Astrocyte of the hippocampus (primary cell): ENCODE measurements at regions not wholly inside any gene's neighbourhood (a gene's known extent, or its start where the extent isn't known, plus 50 kb on each side); places are given as distances from the start of the nearest gene placed in this dataset.
A peak's percentile ranks its signal among the peaks of the same experiment; 100 is the strongest.

Experiments used
- DNase-seq: peaks from one replicate; pipeline ENCODE4 v3.0.0; 2011; ENCODE audit warnings: low read depth, low spot score

DNA sequence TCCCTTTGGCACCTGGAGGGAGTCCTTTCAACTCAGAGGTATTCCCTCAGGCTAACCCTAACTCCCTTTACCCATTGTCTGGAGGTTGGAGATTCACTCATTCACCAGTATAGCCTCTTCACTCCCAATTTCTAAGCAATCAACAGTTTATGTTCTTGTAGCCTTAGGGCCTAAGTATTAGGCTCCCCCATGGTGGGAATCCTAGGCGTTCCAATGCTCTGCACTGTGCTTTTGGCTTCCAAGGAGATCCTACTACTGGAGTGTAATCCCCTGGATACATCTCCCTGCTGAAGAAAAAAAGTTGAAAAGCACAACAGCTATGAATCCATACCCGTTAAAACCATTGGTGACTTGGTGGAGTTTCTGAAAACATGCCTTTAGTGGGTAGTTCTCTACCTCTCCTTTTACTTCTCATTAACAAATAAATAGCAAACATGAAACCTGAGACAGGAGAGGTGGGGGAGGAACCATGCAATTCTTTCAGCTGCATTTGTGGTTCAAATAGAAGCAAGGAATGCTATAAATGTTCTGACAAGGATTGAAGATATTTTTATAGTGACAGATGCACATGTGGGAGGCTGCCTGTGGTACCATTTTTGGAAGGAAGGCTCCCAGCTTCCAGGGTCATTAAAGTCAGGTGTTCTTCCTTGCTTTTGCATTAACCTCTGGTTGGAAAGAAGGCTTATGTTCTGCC, 397.1 kb downstream of the DMAC1 start:
- DNase-seq = peak; percentile 43

DNA sequence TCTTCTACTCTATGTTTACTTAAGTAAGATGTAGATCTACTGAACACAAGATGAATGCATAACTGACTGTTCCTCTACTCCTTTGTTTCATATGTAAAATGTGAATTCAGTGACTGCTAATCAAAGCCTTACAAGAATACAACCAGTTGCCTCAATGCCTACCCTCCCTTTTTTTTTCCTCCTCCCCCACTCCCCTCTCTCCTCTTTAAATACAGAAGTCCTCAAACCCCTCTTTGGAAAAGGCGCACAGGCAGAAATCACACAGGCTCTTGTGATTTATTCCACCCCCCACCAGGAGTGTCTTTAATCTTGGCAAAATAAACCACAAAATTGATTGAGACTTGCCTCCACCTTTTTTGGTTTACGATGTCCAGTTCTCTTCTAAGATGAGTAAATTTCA, 398.5 kb downstream of the DMAC1 start:
- no peak for DNase-seq

DNA sequence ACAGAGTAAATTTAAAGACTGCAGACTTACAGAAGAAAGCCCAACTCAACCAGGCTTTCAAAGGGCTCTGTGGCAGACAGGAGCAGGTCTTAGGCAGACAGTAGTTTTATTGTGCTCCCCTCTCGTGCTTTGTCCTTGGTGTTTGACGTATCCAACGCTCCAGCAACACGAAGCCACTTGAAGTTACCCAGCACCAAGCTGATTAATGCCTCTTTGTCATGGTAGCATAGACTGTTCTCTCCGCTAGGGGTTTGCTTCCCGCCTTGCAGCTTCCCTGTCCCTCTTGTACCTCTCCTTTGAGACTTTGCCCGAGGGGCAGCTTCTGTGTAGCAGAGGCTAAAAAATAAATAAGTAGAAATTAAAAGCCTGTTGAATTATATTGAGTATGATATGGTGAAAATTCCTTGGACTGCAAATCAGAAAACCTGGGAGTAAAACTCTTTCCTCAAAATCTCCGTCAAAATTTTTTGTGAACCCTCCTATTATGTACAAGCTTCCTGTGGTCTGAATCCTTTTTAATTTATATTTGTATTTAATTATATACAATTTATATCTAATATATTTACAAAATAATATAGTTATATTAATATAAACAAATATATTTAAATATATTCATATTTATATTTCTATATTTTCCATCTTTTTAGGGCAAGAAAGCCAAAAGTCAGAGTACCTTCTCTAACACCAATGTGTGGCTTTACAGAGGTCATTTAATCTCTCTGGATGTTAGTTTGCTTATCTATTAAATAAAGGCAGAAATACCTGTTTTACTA, 405.4 kb downstream of the DMAC1 start:
- DNase-seq = no peak

DNA sequence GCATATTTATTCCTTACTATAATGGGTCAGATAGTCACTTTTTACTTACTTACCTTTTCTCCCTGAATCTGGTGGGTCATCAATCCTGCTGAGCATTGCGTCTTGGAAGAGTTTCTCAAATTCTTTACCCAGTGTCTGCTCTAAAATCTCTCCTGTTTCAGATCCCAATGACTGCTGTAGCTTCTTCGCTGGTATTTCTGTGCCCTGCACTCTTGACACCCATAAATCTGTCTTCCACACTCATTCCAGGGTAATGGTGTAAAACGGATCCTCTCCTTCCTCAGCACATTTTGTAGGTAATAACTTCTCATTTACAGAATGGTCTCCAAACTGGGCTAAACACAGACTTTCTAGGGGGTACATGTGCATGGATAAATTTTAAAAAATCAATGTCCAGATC, 407.4 kb downstream of the DMAC1 start:
- no peak for DNase-seq

DNA sequence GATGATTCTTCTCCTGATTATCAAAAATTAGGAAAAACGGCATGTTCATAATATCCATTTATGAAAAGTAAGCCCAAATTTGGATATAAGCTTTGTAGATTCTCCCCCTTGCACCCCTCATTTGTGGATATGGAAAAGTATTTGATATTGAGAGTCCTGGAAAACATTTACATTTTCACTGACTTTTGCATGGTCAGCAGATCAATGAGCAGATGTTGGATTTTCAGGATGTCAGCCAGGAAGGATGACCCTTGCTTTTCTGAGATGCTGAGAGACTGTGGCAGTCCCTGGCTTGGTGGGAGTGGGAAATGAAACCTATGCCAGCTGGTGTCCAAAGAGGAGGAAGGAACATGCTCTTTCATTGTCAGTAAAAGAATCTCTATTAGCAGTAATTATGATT, 410.8 kb downstream of the DMAC1 start:
- DNase-seq = no peak

DNA sequence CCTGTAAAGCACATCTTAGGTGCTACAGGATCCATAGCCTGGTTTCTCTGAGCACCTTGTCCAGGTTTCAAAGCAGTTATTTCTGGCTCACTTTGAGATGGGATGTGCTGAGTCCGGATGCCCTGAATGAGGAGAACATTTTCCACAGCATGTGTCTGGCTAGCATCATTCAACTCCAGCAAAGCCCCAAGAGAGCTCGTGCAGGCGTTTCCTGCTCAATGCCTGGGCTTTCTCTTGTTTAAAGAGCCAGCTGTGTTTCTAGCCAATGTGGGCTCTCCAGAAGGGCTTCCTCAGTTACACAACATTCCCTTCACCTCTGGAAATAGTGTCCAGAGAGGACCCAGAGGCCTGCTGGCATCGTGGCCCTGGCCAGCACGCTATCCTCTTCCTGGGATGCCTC, 411.7 kb downstream of the DMAC1 start:
- DNase-seq = no peak

DNA sequence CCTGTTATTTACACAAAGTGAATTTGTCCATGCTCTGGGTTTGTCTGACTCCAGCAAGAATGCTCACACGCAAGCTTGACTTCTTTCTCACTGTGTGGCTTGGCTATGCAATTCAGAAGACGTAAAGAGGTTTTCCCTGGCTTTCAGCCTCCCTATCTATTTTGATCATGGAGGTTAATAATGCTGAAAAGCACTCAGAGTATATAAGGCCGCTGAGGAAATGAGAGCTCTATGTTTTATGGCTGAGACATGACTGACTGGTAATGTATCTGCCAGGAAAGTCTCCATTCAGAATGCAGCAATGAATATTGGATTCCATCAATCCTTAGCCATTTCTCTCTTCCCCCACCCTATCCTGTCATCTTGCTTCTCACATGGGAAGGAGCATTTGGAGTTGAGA, 417.3 kb downstream of the DMAC1 start:
- no peak for DNase-seq

DNA sequence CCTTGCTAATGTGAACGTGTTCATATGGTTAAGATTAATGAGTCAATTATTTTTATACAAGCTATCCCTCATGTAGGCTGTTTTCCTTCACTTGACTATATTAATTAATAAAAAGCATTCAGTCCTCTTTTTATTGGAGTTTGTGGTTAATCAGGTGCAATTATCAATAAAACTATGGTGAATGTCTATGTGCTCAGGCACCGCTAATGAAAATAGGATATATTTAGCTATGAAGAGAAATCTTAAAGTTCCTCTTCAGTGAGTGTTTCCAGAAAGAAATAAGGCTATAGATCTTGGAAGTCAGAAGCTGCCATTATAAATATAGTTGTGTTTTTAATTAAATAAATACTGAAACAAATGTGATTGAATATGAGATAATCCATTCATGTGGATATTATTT, 422.1 kb downstream of the DMAC1 start:
- DNase-seq = no peak

DNA sequence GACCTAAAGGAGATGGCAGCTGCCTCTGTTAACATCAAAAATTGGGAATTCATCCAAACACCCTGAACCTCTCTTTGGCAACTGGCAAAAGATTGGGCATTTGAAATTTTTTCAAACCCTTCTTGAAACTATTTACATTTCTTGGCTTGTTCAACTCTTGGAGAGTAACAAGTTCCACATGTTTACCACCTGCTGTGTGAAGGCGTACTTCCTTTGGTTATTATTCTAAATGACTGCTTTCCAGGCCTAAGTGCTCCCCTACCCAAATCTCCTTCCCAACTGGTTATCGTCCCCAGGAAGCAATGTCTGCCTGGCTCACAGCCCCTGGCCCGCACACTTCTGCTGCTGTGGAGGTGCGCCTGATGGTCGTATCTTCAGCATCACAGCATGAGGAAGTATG, 422.7 kb downstream of the DMAC1 start:
- DNase-seq = no peak

DNA sequence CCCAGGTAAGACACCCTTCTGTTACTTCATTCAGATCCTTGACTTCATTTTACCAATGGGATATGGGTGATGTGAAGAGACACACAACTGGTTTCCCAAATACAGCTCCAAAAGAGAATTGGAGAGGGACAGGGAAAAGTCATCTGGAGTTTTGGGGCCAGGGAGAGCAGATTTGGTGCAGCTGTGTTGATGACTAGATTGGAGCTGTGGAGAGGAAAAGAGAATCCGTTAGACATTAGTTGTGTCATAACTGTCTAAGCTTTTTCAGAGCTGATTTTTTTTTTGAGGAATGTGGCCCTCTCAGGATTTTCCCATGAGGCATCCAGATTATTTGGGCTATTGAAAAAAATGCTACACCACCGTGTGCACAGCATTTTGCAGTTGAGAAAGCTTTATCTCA, 423.4 kb downstream of the DMAC1 start:
- DNase-seq = no peak

DNA sequence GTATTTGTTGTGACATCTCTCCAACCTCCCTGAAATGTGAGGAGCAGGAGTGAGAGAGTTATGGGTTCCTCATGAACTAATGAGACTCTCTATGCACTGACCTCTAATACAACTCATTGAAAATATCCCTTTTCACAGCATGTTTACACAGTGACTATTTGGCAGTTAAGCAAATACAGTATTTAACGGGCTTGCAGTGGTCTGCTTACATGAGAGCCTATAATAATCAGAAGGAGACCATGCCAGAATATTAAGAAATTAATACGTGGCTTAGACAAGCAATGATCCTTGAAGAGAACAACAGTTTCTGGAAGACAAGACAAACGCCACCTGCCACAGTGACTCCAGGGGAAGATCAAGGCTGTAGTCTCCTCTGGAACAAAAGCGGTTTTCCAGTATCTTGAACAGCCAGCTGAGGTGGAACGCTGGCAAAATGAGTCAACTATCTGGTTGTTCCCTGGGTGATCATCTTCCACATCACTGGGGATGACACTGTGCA, 424.5 kb downstream of the DMAC1 start:
- DNase-seq = no peak

DNA sequence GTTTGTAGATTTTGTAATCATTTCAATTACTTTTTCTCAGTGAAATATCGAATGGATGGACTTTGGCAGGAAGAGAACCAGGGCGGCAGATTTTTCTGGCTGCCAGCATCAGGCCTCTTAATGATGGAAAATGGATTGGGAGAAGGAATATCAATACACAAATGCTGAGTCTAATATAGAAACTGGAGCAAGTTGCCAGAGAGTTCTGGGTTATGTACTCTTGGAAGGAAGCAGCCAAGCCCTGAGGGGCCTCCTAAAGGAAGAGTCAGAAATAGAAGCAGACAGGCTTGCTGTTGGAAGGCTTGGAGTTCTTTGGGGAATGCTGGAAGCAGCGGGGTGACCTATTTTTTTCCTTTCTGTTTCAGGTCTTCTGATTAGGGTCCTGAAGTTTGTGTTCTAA, 428.6 kb downstream of the DMAC1 start:
- DNase-seq = no peak

DNA sequence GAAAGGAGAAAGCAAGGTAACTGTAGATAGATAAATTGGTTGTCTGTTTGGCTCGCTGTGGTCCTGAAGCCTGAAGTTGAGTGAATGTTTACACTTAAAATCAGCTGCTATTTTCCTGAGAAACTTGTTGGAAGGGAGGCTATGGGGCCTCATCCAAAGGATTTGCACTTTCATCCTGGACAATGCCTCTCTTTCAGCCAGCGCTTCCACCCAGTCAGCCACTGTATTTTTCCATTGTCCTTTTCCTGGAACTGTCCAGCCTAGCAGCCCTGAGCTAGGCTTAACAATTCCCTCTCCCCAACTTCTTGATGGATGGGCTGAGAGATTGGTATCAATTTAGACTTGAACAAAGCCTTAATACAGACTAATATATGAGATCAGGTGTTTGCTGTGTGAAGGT, 429.2 kb downstream of the DMAC1 start:
- no peak for DNase-seq

DNA sequence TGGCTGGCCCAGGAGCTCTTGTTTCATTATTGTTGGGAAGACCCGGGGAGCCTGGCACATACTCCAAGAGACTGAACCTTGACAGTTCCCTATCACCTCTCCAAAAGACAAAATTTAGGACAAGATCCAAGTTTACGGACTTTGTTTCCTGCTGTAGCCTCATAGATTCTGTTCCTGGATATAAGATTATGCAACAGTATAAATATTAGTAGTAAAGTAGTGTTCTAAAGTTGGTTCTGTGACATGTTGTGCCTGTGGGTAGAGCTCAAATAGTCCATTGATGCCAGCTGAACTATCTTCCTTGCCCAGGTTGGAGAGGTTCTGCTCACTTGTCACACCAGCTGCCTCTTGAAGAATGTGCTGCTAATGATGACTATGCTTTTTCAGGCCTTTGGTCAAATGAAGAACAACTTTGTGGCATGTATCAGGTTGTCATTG, 430.2 kb downstream of the DMAC1 start:
- no peak for DNase-seq

DNA sequence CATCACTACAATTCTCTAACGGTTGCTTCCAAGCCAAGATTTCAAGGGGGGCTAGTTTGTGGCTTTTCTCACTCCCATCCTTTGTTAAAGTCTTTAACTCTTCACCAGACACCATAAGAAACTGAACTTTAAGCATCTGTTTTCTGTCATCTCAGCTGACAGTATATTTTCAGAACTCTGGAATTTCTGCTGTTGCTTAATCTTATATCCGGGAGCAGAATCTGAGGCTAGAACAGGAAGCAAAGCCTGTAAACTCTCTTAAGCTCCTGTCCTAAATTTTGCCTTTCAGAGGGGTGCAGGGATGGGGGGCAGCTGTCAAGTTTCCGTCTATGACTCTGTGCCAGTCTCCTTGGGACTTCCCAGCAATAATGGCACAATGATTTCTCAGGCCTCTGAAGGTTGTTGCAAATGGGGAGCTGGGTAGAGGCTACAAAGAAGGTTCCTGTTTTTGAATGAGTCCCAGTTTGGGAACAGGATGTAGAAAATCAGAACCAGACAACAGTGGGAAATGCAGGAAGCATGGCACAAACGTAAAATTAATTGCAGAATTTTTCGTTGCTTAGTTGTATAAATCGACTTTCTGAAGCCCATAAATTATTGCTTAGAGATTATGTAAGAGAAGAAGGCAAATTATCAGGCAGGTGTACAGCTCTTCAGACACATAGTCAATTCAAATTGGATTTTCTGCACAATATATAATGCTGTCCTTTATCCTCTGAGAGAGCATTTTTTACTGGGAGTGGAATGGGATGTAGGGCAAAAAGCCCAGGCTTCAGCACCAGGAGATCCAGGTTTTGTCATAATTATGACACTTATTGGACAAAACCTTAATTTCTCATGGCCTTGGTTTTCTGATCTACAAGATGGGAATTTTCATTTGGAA, 430.9 kb downstream of the DMAC1 start:
- DNase-seq = no peak

DNA sequence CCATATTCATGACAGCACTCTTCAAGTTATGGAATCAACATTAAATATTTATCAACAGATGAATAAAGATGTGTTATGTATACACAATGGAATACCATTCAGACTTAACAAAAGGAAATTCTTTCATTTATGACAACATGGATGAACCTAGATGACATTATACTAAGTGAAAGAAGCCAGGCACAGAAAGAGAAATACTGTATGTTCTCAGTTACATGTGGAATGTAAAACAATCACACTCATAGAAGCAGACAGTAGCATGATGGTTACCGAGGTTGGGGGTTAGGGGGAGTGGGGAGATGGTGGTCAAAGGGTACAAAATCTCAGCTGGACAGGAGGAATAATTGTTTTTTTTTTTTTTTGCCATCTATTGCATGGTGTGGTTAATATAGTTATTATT, 431.9 kb downstream of the DMAC1 start:
- DNase-seq = no peak

DNA sequence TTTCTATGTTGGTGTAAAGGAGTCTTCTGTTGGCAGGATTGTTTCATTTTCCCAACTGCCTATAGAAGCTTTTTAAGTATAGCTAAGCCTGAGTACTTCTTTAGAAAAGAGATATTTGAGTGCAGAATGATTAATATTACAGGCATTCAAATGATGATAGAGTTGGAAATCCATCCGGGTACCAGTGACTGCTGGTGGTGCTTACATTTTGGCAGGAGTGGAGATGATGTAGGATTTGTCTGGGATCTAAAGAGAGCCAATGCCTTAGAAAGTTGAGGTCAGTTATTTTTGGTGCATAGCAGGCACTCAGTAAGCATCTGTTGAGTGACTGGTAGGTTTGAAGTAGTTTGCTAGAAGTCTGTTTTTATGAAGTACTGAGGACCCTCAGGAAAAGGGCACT, 433.5 kb downstream of the DMAC1 start:
- no peak for DNase-seq

DNA sequence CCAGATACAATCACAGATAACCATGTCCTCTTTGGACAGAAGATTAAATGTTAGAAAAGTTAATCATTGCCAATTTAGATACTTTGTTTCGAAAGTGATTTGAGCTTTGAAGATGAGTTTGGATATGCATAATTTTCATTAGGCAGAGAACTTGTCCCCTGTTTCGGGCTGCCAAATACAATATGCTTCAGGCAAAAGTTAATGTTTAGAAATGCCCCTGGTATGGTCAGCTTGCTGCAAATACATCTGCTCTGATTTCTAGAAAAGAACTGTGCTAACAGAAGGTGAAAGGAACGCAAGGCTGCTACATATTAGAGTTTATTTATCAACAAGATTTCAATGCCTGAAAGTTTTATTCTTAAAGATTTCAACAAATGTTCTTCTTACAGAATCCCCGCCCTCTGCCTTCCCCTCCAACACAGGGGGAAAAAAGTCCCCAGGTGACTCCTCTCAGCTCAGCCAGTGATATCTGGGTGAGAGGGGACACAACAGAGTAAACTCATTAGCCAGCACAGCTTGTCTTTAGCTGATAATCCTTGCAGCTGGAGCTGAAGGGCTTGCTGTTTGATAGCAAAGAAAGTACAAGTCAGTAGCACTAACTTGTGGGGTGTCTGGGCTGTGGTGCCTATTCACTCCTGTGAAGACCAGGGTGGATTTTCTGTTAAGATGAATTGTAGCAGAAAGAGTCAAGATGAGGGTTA, 435.7 kb downstream of the DMAC1 start:
- DNase-seq = no peak

DNA sequence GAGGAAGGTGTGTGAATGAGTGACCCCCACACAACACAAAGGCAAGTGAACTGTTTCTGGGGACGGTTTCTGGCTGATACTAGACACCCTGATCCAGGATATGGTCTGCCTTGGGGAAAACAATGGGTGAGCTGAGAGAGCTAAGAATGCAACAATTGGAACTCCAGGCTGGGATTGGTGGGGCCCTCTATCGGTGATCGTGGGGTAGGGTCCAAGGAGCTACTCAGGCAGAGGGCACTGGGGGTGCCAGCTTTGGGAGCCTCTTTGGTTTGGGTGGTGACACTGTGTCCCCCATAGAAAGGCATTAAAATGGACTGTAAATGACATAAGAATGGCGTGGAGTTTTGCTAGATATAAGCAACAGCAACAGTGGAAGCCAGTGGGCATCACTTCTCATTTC, 439.1 kb downstream of the DMAC1 start:
- no peak for DNase-seq

DNA sequence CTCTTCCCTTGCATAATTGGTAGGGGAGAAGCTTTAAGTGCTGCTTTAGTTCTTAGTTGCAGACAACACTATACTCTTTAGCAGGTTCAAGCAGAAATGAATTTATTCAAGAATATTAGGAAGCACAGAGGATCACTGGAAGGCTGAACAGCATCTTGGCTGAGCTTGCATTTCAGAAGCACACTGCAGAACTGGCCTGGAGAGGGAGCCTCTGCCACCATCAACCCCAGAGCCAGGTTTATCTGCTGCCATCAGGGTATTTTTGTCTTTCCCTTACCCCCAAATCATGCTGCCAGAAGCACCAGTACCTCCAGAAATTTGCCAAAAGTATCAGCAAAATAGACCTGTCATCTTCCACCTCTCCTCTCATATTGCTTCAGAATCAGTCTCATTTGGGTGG, 440.7 kb downstream of the DMAC1 start:
- DNase-seq = no peak

DNA sequence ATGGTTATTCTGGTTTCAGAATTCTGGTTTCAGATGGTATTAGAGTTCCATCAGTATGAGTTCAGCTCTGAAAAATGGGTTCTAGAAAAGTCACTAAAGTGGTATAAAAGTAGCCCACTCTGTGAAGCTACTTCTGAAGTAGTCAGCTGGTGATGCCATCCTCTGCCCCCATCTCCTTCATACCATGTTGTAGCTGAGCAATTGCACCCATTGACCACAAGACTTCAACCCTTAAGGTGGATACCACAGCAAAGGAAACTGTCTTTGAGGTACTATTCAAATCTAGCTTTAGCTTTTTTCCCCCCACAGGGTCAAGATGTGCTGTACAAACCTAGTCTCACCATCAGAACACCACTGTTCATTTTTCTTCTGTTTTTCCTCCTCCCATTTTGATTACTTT, 444.9 kb downstream of the DMAC1 start:
- DNase-seq = no peak

DNA sequence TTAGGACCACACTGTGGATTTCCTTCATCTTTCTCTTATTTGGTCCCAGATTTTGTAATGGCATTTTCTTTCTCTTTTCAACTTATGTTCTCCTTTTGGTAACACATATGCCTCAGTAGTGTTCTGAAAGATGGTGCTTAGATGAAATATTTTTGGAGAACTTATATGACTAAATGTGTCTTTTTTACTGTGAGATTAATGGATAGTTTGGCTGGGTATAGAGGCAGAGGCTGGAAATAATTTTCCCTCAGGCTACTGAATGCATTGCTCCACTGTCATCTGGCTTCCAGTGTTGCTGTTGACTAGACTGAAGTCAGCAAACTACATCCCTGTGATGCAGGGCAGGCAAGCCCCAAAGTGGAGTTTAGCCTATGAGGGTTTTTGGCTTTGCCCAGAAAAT, 450.9 kb downstream of the DMAC1 start:
- no peak for DNase-seq
